ENCODE measurements at regions not wholly inside any gene's neighbourhood (a gene's known extent, or its start where the extent isn't known, plus 50 kb on each side); places are given as distances from the start of the nearest gene placed in this dataset.

DNA sequence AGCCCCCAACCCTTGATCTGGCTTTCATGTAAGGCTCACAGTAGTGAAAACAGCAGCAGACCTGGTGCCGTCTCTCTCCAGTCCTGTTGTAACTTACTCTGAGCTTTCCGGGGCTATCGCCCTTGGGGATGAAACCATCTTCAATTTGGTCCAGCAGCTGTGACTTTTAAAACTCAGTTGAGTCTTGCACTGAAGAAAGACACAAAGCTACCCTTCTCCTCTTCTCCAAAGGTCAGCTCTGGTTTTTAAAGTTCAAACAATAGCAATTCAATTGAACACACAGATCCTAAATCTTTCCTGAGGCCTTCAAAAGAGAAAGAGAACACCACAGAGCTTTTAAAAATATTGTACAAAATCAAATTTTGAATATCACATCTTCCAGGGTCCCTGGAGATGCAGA is 83.5 kb downstream of the SNX5 start:
- Histone ChIP-seq H2AFZ (ENCODE audit: low read length) (no peak overlapping the region), H3K79me1 (ENCODE audit: low read depth, low read length) (no peaks in the 10 kb centered on the region; the same call in 1 of the 2 replicates), H2BK15ac (ENCODE audit: low read length) (no peak overlapping the region), H3K23me2 (ENCODE audit: low read depth, low read length) (no peaks in the 10 kb centered on the region), H4K20me1 (replicated peaks in 1 of 2; ENCODE audit: control insufficient read depth in 1 of 2, insufficient read depth in 2 of 2, low read length in 2 of 2) (no peaks in the 10 kb centered on the region), H4K5ac (ENCODE audit: insufficient read length, low read depth, low read length) (no peak overlapping the region), H3K27ac (ENCODE audit: low read depth, low read length) (no peak overlapping the region), H3K27me3 (replicated peaks in 1 of 4; ENCODE audit: control insufficient read depth in 3 of 4, extremely low read depth in 1 of 4, insufficient read depth in 3 of 4, low read length in 3 of 4) (no peaks in the 10 kb centered on the region), H3K36me3 (ENCODE audit: control insufficient read depth in 2 of 4, insufficient read depth in 4 of 4, low read length in 3 of 4) (no peaks in the 10 kb centered on the region), H3K9me3 (ENCODE audit: insufficient read depth in 2 of 2, low read depth in 1 of 2, low read length in 1 of 2) (peaks cover 11 to 12% of the 10 kb centered on the region in 2 experiments; a peak in 3 of 4 replicates), H3K4me2 (ENCODE audit: insufficient read depth in 1 of 2, low read depth in 2 of 2, low read length in 2 of 2) (no peak overlapping the region), H3K23ac (ENCODE audit: insufficient read length) (no peak overlapping the region), H3K14ac (ENCODE audit: insufficient read length) (no peak overlapping the region), H2BK12ac (ENCODE audit: low read depth, low read length) (no peak overlapping the region), H2BK20ac (ENCODE audit: low read length) (no peak overlapping the region), H3K4me3 (ENCODE audit: extremely low read depth in 1 of 4, insufficient read depth in 2 of 4, low read depth in 3 of 4, low read length in 4 of 4) (no peak overlapping the region), H3K4ac (replicated peaks; ENCODE audit: insufficient read length, low read depth, low read length) (no peak overlapping the region), H3K18ac (ENCODE audit: extremely low read depth, low read length) (no peak overlapping the region), H3K79me2 (ENCODE audit: control insufficient read depth in 1 of 2, insufficient read depth in 2 of 2, low read length in 2 of 2) (no peaks in the 10 kb centered on the region), H4K8ac (ENCODE audit: extremely low read depth, insufficient read depth, low read length) (no peak overlapping the region), H2BK120ac (replicated peaks; ENCODE audit: low read depth, low read length) (no peak overlapping the region), H2AK5ac (ENCODE audit: low read depth, low read length) (no peak overlapping the region), H2BK5ac (ENCODE audit: low read depth, low read length) (no peak overlapping the region), H3K9ac (replicated peaks in 1 of 4; ENCODE audit: extremely low read depth in 1 of 4, low read depth in 3 of 4, low read length in 3 of 4) (no peak overlapping the region), H3K56ac (replicated peaks; ENCODE audit: insufficient read length, low read depth, low read length) (no peak overlapping the region), H4K91ac (replicated peaks; ENCODE audit: insufficient read length, low read length) (no peak overlapping the region), H3K4me1 (replicated peaks in 1 of 4; ENCODE audit: control insufficient read depth in 3 of 4, insufficient read depth in 4 of 4, low read length in 3 of 4) (peaks cover 3 to 11% (median 7%) of the 10 kb centered on the region in 4 experiments)
- DNase-seq (ENCODE audit: low read depth in 1 of 2, low spot score in 2 of 2) (no peak), FAIRE-seq (no peak)
- TF ChIP-seq EGR1 (IDR thresholded peaks at IDR 0.05; ENCODE audit: borderline replicate concordance, low read depth, low read length), result no peak
- WGBS, 2 experiments (ENCODE audit: extremely low coverage in 1 of 2, insufficient coverage in 1 of 2, insufficient read length in 1 of 2, insufficient replicate concordance in 2 of 2, low coverage in 1 of 2, low lambda C conversion rate in 2 of 2, missing lambda C conversion rate in 1 of 2), result 88% methylated on average over 3 of the region's 3 CpGs; no CpG with 5 or more reads in 1 of the 2 experiments
- ChIA-PET POLR2A (ENCODE audit: partially characterized antibody) (interaction anchor here (0.7 to 1.8 kb wide), 3 partner anchors 10 to 54 kb away, joined by 3 to 6 read pairs (median 5); no protein-coding TSS in a partner anchor), CTCF (ENCODE audit: partially characterized antibody) (interaction anchor here (0.6 to 3.8 kb wide), 14 partner anchors 10 to 213 kb away, joined by 3 to 24 read pairs (median 4); no protein-coding TSS in a partner anchor)

All from H1 (cell line).